ENCODE measurements at regions not wholly inside any gene's neighbourhood (a gene's known extent, or its start where the extent isn't known, plus 50 kb on each side); places are given as distances from the start of the nearest gene placed in this dataset.

DNA sequence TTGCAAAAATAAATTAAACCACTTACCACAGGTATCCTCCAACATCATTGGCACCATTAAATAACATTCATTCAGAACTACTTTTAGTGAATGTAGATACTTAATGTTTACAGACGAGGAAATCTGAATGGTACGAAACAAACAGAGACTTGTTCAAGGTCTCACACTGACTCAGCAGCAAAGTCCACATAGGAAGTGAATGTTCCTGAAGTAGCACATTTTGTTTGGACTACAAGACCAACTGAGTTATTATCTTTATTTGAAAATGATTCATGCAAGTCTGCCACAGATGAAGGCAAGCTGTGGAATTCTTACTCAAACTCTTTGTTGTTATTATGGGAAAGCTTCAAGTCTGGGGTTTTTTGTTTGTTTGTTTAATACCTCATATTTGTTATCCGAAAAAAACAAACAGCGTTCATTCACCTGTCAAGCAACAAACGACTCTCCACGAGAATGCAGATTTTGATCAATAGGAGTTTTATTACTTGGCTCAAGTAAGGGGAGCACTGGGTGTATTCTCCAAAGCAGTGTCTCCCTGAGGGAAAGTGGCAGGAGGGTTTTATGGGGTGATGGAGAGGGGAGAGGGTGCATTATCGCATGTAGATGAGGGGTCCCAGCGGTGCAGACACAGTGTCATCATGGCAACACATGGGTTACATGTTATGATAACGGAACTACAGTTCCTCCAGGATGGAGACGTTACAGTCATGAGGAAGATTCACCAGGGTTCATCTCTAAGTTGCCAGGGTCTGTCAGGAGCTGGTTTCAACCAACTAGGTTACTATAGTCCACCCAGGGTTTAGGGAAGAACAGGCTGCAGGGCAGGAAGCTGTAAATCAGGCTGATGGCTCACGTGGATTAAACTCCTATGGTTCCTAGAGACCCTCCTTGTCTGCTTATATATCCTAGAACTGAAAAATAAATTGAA lies 147.7 kb upstream of the AKR1E2 start:
- H3K4me3 ChIP-seq, result peak overlapping the region; percentile 46
- H3K27ac ChIP-seq, result peak overlapping the region; percentile 83 to 90
- no peak for DNase-seq (ENCODE audit: low spot score)
- TF ChIP-seq, protein P1, sequence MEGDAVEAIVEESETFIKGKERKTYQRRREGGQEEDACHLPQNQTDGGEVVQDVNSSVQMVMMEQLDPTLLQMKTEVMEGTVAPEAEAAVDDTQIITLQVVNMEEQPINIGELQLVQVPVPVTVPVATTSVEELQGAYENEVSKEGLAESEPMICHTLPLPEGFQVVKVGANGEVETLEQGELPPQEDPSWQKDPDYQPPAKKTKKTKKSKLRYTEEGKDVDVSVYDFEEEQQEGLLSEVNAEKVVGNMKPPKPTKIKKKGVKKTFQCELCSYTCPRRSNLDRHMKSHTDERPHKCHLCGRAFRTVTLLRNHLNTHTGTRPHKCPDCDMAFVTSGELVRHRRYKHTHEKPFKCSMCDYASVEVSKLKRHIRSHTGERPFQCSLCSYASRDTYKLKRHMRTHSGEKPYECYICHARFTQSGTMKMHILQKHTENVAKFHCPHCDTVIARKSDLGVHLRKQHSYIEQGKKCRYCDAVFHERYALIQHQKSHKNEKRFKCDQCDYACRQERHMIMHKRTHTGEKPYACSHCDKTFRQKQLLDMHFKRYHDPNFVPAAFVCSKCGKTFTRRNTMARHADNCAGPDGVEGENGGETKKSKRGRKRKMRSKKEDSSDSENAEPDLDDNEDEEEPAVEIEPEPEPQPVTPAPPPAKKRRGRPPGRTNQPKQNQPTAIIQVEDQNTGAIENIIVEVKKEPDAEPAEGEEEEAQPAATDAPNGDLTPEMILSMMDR (IDR thresholded peaks at IDR 0.05), result no peak

DNA sequence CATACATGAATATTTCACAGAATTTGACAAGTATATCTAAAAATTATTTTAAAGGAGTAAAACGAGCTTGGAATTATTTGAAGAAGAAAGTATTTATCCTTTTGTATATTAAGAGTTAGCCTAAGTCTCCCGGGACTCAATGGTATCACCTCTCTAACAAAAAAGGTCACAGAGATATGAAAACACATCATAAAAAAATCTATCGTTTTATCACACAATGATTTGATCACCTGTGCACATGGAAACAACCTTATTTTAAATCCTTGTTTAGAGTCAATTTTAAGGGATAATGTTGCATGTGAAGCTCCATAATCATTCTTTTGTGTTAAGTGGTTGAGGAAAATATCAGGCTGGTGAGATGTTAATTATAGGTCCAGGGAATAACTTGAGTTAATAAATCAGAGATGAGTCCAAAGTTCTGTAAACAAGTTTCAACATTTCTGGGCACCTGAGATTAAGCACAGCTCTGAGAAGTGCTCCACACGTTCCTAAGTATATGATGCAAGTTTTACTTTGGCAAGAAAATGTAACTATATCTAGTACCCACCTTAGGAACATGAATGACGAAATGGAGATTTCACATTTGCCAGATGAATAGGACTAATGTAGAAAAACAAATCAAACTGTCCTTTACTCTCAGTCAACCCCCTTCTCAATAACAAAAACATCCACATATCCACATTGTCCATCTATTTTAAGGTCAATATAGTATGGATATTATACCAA lies 148.5 kb upstream of the AKR1E2 start:
- TF ChIP-seq, protein P1 (IDR thresholded peaks at IDR 0.05), result no peak
- no peak for DNase-seq (ENCODE audit: low spot score)
- H3K4me3 ChIP-seq, result peak overlapping the region; percentile 46
- peak overlapping the region; percentile 83 to 90 for H3K27ac ChIP-seq

DNA sequence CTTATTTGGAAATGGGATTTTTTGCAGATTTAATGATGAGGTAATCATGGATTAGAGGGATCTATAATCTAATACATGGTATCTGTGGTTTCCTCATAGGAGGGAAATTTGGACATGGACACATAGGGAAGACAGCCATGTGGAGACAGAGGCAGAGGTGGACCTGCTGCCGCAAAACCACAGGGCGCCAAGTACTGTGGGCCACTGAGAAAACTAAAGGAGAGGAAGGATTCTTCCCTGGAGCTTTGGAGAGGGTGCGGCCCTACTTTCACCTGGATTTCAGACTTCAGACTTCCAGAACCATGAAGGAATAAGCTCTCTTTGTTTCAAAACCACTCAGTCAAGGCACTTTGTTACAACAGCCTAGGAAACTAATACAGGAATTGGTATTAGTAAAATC lies 149.4 kb upstream of the AKR1E2 start:
- Histone ChIP-seq H3K27ac (no peak overlapping the region), H3K4me3 (no peak overlapping the region)
- DNase-seq (ENCODE audit: low spot score), result no peak
- TF ChIP-seq, protein P1 (IDR thresholded peaks at IDR 0.05), result no peak

DNA sequence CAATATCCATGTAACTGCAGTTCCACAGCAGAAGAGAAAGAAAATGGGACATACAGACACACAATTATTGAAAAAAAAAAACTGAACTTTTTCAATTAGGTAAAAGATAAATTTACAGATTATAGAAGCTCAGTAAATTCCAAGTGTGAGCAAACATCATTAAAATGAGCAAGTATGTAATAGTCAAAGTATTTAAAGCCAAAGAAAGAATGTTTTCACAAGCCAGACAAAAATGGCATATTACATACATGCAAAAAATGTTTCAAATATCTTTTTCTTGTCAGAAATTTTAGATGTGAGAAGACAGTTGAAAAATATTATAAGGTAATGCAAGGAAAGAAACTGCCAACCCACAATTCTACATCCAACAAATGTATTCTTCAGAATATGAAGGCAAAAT lies 150.2 kb upstream of the AKR1E2 start:
- H3K27ac ChIP-seq, result no peak overlapping the region
- TF ChIP-seq, protein P1 (IDR thresholded peaks at IDR 0.05), result no peak
- no peak overlapping the region for H3K4me3 ChIP-seq
- DNase-seq (ENCODE audit: low spot score), result no peak

DNA sequence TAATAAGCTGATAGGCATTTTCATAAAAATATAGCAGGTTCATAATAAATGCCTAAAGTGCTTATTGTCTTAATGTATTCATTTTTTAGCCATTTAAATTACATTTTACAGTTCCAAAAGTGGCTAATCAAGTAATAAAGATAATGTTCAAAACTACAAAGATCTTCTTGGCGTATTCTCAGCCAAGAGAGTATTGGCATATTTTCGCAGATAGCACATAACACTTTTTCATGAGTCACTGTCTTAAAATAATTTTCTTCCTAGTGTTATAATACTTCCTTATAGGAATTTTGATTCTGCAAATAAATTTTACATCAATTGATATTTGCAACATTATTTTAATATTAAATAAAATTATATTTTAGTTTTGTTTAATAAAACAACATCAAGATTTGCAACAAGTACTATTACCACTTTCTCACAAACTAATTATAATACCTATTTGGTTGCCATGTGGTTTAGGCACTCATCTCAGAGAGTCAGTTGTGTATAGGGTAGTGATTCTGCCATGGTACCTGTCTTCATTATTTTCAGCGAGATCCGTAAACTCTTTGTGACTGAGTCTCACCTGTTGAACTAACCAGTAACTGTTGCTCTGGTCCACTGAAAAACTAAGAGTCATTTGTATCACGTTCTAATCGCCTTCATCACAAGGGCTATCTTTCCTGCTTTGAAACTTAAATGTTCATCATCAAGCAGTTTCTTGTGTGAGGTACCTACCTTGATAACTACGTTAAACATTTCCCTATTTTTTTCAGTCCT lies 152.5 kb upstream of the AKR1E2 start:
- DNase-seq (ENCODE audit: low spot score), result no peak
- H3K4me3 ChIP-seq, result no peak overlapping the region
- H3K27ac ChIP-seq, result no peak overlapping the region
- TF ChIP-seq, protein P1 (IDR thresholded peaks at IDR 0.05), result no peak

DNA sequence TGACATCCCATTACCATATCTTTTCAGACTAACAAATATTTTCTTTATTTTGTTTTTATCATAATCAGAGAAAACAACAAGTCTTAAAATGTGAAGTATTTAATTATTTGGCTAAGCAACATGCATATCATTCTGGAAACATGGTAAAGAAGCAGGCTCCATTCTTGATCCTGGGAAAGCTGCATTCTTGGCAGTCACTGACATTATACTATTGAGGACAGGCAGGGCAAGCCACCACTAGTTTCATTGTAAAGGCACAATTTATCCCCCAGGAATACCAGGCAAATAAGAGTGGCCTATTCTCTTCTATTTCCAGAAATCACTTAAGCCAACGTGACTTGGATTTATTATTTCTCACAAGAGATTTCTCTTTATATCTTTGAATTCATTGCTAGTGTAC lies 153.8 kb upstream of the AKR1E2 start:
- Histone ChIP-seq H3K27ac (no peak overlapping the region), H3K4me3 (no peak overlapping the region)
- no peak for DNase-seq (ENCODE audit: low spot score)
- TF ChIP-seq, protein P1 (IDR thresholded peaks at IDR 0.05), result no peak
